B cell (primary cell): ENCODE measurements at regions not wholly inside any gene's neighbourhood (a gene's known extent, or its start where the extent isn't known, plus 50 kb on each side); places are given as distances from the start of the nearest gene placed in this dataset.

Experiments
- ATAC-seq: fragments of 200-7000 bp; cut with Tn5 transposase; one replicate; pipeline ENCODE4 v1.10.0; 2021; ENCODE audit warnings: low read depth, mild to moderate bottlenecking, moderate number of reproducible peaks, moderate library complexity
- CTCF ChIA-PET: fragments of 350-600 bp; sonication (Branson Sonifier 250); formaldehyde crosslinking; loops from one replicate; lab custom pipeline; 2021; ENCODE audit warnings: antibody characterized with exemption, inconsistent platforms; lab: Charles Lee
- POLR2A ChIA-PET: fragments of 350-600 bp; sonication (Branson Sonifier 250); formaldehyde crosslinking; loops from one replicate; lab custom pipeline; 2021; ENCODE audit warnings: antibody characterized with exemption; lab: Charles Lee
- DNase-seq: peaks from one replicate; pipeline ENCODE4 v3.0.0; 2013
- H2AFZ ChIP-seq: 2 replicates; pipeline ENCODE4 v1.6.1; 2012; ENCODE audit warnings: mild to moderate bottlenecking, low read depth, low read length; ENCODE audit not compliant: insufficient read depth, poor library complexity, severe bottlenecking
- H3K27ac ChIP-seq, 2 donors: 1 replicate in 1 of 2; 2 replicates in 1 of 2; pipeline ENCODE4 v1.5.1; 2012 to 2013; ENCODE audit warnings: low read length in 2 of 2, mild to moderate bottlenecking in 2 of 2, moderate library complexity in 1 of 2
- H3K27me3 ChIP-seq, 4 experiments: fragments of 200-600 bp in 1 of 4; sonication (generic) in 1 of 4; replicated peaks in 1 of 4; 1 replicate in 2 of 4; 2 replicates in 2 of 4; pipeline versions ENCODE4 v1.6.1 to v1.7.0; 2013 to 2016; ENCODE audit warnings: low read length in 3 of 4, mild to moderate bottlenecking in 2 of 4, mixed read lengths in 1 of 4, moderate library complexity in 1 of 4; ENCODE audit not compliant: insufficient read depth in 4 of 4, control insufficient read depth in 3 of 4; ENCODE audit errors: control extremely low read depth in 1 of 4
- H3K36me3 ChIP-seq, 2 experiments: replicated peaks in 1 of 2; 1 replicate in 1 of 2; 2 replicates in 1 of 2; pipeline versions ENCODE4 v1.6.1 to v1.7.1; 2013; ENCODE audit warnings: low read length in 1 of 2; ENCODE audit not compliant: insufficient read depth in 2 of 2, control insufficient read depth in 1 of 2; ENCODE audit errors: control extremely low read depth in 1 of 2, extremely low read depth in 1 of 2
- H3K4me1 ChIP-seq, 2 donors: fragments of 200-600 bp in 1 of 2; sonication (generic) in 1 of 2; 1 replicate in 1 of 2; 2 replicates in 1 of 2; pipeline versions ENCODE4 v1.5.1 to v1.6.1; 2013 to 2017; ENCODE audit warnings: low read length in 2 of 2; ENCODE audit not compliant: control insufficient read depth in 2 of 2, insufficient read depth in 2 of 2
- H3K4me2 ChIP-seq: replicated peaks from 2 replicates; pipeline ENCODE3; 2012; ENCODE audit warnings: mild to moderate bottlenecking, low read depth, low read length; ENCODE audit not compliant: poor library complexity, severe bottlenecking
- H3K4me3 ChIP-seq, 5 experiments: fragments of 200-600 bp in 1 of 5; sonication (generic) in 1 of 5; 1 replicate in 3 of 5; 2 replicates in 2 of 5; pipeline versions ENCODE4 v1.5.1 to v1.7.0; 2011 to 2016; ENCODE audit warnings: low read length in 4 of 5, mild to moderate bottlenecking in 4 of 5, low read depth in 2 of 5, control low read depth in 1 of 5, moderate library complexity in 1 of 5; ENCODE audit not compliant: insufficient read depth in 1 of 5; ENCODE audit errors: control extremely low read depth in 1 of 5, extremely low read depth in 1 of 5
- H3K79me2 ChIP-seq: fragments of 200-600 bp; sonication (generic); one replicate; pipeline ENCODE4 v1.6.0; 2016; ENCODE audit warnings: low read length; ENCODE audit not compliant: control insufficient read depth, insufficient read depth
- H3K9ac ChIP-seq: fragments of 200-600 bp; sonication (generic); 2 replicates; pipeline ENCODE4 v1.6.1; 2017; ENCODE audit warnings: mild to moderate bottlenecking, low read length, moderate library complexity
- H3K9me3 ChIP-seq, 3 donors: one replicate each; pipeline versions ENCODE4 v1.6.1 to v1.7.1; 2013; ENCODE audit warnings: low read length in 2 of 3; ENCODE audit not compliant: control insufficient read depth in 2 of 3, insufficient read depth in 1 of 3; ENCODE audit errors: control extremely low read depth in 1 of 3
- H4K20me1 ChIP-seq: 2 replicates; pipeline ENCODE4 v1.6.0; 2012; ENCODE audit warnings: mild to moderate bottlenecking, low read length; ENCODE audit not compliant: insufficient read depth, control insufficient read depth, poor library complexity, severe bottlenecking
- H3K27ac Mint-ChIP-seq: one replicate; pipeline ENCODE4 v1.8.0; 2021; ENCODE audit warnings: mixed read lengths
- H3K27me3 Mint-ChIP-seq: one replicate; pipeline ENCODE4 v1.8.0; 2021; ENCODE audit warnings: mixed read lengths
- H3K4me1 Mint-ChIP-seq: one replicate; pipeline ENCODE4 v1.8.0; 2021; ENCODE audit warnings: mixed read lengths
- H3K4me3 Mint-ChIP-seq: one replicate; pipeline ENCODE4 v1.8.0; 2021; ENCODE audit warnings: mixed read lengths
- H3K9me3 Mint-ChIP-seq: one replicate; pipeline ENCODE4 v1.8.0; 2022; ENCODE audit warnings: mixed read lengths; ENCODE audit not compliant: insufficient read depth
- CTCF ChIP-seq: fragments of 200-600 bp; IDR thresholded peaks from one replicate; pipeline ENCODE4 v1.8.0; 2022; ENCODE audit warnings: antibody characterized with exemption, mild to moderate bottlenecking
- EZH2 ChIP-seq: IDR thresholded peaks from 2 replicates; pipeline ENCODE4 v1.6.1; 2012; ENCODE audit warnings: borderline replicate concordance, low read depth, mild to moderate bottlenecking, moderate library complexity, low read length; ENCODE audit not compliant: insufficient read depth, poor library complexity, severe bottlenecking
- WGBS: methylation state at CpG from one replicate; pipeline ENCODE4 v1.1.5; 2013; ENCODE audit warnings: missing lambda C conversion rate; ENCODE audit not compliant: insufficient coverage; 5-methylcytosine and 5-hydroxymethylcytosine counted together
- intact Hi-C: fragments of 100-400 bp; cut with micrococcal nuclease; formaldehyde crosslinking; loops from one replicate; pipeline ENCODE4 v1.10.0; 2022

DNA sequence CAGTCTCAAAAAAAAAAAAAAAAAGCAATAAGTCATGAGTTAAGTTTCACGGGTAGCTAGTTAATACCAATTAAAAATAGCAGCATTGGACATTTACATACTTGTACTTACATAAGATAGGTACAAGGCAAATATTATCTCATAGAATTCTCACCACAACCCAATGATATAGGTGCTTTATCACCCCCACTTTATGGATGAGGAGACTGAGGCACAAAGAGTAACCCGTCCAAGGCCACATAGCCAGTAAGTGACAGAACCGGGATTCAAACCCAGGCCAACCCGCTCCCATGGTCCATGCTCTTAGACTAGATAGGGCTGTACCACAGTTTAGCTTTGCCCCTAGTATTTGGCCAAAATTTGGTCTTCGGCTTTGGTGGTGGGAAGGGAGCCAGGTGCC, 132.5 kb upstream of the SLC45A1 start:
- Mint-ChIP-seq H3K4me3 (no peak overlapping the region), H3K4me1 (no peaks in the 10 kb centered on the region), H3K9me3 (no peaks in the 10 kb centered on the region), H3K27me3 (peaks cover 5% of the 10 kb centered on the region), H3K27ac (no peak overlapping the region)
- Histone ChIP-seq H3K4me3 (no peak overlapping the region), H3K4me1 (no peaks in the 10 kb centered on the region), H3K27me3 (no peaks in the 10 kb centered on the region), H3K9ac (no peak overlapping the region), H3K79me2 (no peaks in the 10 kb centered on the region), H3K4me2 (no peak overlapping the region), H4K20me1 (no peaks in the 10 kb centered on the region), H3K9me3 (peaks cover 0 to 2% (median 0%) of the 10 kb centered on the region in 3 donors), H3K36me3 (no peaks in the 10 kb centered on the region), H3K27ac (no peak overlapping the region), H2AFZ (no peak overlapping the region)
- TF ChIP-seq CTCF: no peak
- no peak for TF ChIP-seq EZH2
- DNase-seq (no peak), ATAC-seq (no peak)
- intact Hi-C loops: no loop called here
- ChIA-PET CTCF (interaction anchor here (0.8 kb wide), 1 partner anchor 26 kb away, joined by 3 read pairs; no protein-coding TSS in a partner anchor), POLR2A (no interaction called here)
- WGBS: 93% methylated on average over 3 of the region's 5 CpGs

DNA sequence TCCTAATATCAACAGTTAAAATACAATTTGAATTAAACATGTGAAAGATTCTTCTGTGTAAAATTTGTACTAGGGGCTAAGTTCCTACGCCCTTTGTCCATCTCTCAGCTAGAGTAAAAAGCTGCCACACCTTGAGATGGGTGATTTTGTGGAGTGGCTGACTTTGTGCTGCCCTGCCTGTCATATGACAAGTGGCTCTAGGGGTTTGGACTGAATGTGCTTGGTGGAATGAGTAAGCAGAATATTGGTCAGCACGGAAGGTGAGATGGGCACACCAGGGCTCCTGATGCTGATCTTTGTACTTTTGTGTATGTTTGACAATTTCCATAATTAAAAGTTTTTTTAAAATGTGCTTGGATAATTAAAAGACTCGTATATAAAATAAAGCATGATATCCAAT, 133.6 kb upstream of the SLC45A1 start:
- ChIA-PET POLR2A (no interaction called here), CTCF (no interaction called here)
- H3K4me3 Mint-ChIP-seq: no peak overlapping the region
- ATAC-seq (no peak), DNase-seq (no peak)
- Histone ChIP-seq H3K27me3 (no peaks in the 10 kb centered on the region), H3K9ac (no peak overlapping the region), H3K4me1 (no peaks in the 10 kb centered on the region), H3K4me2 (no peak overlapping the region), H3K36me3 (no peaks in the 10 kb centered on the region), H3K9me3 (peaks cover 0 to 5% (median 0%) of the 10 kb centered on the region in 3 donors), H3K27ac (no peak overlapping the region), H2AFZ (no peak overlapping the region), H4K20me1 (no peaks in the 10 kb centered on the region), H3K4me3 (no peak overlapping the region), H3K79me2 (no peaks in the 10 kb centered on the region)
- no peaks in the 10 kb centered on the region for H3K4me1 Mint-ChIP-seq
- peaks cover 5% of the 10 kb centered on the region for H3K9me3 Mint-ChIP-seq
- H3K27me3 Mint-ChIP-seq: peaks cover 5% of the 10 kb centered on the region
- H3K27ac Mint-ChIP-seq: no peak overlapping the region
- TF ChIP-seq CTCF (no peak), EZH2 (no peak)
- intact Hi-C loops: no loop called here
- WGBS: 100% methylated on average over 1 of the region's 3 CpGs
